ENCODE measurements at regions not wholly inside any gene's neighbourhood (a gene's known extent, or its start where the extent isn't known, plus 50 kb on each side); places are given as distances from the start of the nearest gene placed in this dataset.
A peak's percentile ranks its signal among the peaks of the same experiment; 100 is the strongest.

GRCh38 chr2:128591861-128592822 lies 273.5 kb upstream of the HS6ST1 start:
- peak; percentile 10 to 68 for DNase-seq (ENCODE audit: low spot score in 2 of 2)
- H3K4me3 ChIP-seq (ENCODE audit: low read depth, poor library complexity, severe bottlenecking): no peak overlapping the region
- TF ChIP-seq CTCF (IDR thresholded peaks at IDR 0.05) (no peak), POLR2A (IDR thresholded peaks at IDR 0.05) (no peak)
- WGBS, 2 donors: 66 to 75% methylated on average over 11 of the region's 11 CpGs
- intact Hi-C loops (cut with DNase I; ENCODE audit: low total_unique reads): no loop called here

GRCh38 chr2:128593518-128593878 lies 274.8 kb upstream of the HS6ST1 start:
- WGBS, 2 donors: 93 to 94% methylated on average over 3 of the region's 3 CpGs
- no peak for DNase-seq (ENCODE audit: low spot score in 2 of 2)
- intact Hi-C loops (cut with DNase I; ENCODE audit: low total_unique reads): no loop called here
- TF ChIP-seq CTCF (IDR thresholded peaks at IDR 0.05) (no peak), POLR2A (IDR thresholded peaks at IDR 0.05) (no peak)
- H3K4me3 ChIP-seq (ENCODE audit: low read depth, poor library complexity, severe bottlenecking): no peak overlapping the region

DNA sequence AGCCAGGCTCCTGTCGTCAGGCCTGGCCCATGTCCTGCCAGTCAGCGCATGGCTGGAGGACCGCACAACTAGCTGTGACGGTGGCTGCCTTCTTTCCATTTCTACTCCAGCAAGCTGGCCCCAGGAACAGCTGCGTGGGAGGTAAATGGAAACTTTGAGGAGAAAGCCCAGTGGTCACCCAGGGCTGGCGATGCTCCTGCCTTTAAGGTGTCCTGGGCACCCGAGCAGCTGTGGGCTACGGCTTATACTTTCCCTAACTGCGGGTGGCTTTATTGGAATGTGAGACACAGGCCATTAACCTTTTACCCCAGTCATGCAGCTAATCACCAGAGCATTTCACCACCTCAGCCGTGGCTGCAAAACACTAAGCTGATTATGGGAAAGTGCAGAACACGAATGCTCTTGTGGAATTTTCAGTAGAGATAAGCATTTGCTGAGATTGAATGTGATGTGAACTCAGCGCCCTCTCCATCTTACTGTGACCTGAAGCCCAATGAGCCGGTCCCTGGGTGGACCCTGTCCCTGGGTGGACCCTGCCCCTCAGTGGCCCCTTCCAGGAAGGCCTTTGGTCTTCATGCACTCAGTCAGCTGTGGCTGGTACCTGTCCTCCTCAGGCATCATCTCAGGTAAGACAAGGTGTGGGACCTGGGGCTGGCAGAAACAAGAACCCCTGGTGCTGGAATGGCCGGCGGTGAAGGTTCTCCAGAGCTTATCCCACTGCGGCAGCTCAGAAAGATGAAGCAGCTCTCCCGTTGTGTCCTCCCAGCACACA lies 275.4 kb upstream of the HS6ST1 start:
- intact Hi-C loops (cut with DNase I; ENCODE audit: low total_unique reads): no loop called here
- 90 to 93% methylated on average over 16 to 17 of the region's 17 CpGs for WGBS, 2 donors
- TF ChIP-seq POLR2A (IDR thresholded peaks at IDR 0.05) (no peak), CTCF (IDR thresholded peaks at IDR 0.05) (no peak)
- no peak overlapping the region for H3K4me3 ChIP-seq (ENCODE audit: low read depth, poor library complexity, severe bottlenecking)
- peak in 1 of 2 donors; percentile 72 for DNase-seq (ENCODE audit: low spot score in 2 of 2)

GRCh38 chr2:128594651-128594910 lies 275.9 kb upstream of the HS6ST1 start:
- intact Hi-C loops (cut with DNase I; ENCODE audit: low total_unique reads): no loop called here
- DNase-seq (ENCODE audit: low spot score in 2 of 2): no peak
- WGBS, 2 donors: 83 to 94% methylated on average over 2 of the region's 2 CpGs

GRCh38 chr2:128594953-128595677 lies 276.4 kb upstream of the HS6ST1 start:
- H3K4me3 ChIP-seq (ENCODE audit: low read depth, poor library complexity, severe bottlenecking): no peak overlapping the region
- no peak for TF ChIP-seq CTCF (IDR thresholded peaks at IDR 0.05)
- no peak for TF ChIP-seq POLR2A (IDR thresholded peaks at IDR 0.05)
- 85 to 90% methylated on average over 13 of the region's 13 CpGs for WGBS, 2 donors
- intact Hi-C loops (cut with DNase I; ENCODE audit: low total_unique reads): no loop called here
- peak in 1 of 2 donors; percentile 46 for DNase-seq (ENCODE audit: low spot score in 2 of 2)

More at GRCh38 chr2:128594651-128594910, 275.9 kb upstream of the HS6ST1 start:
- no peak for TF ChIP-seq POLR2A (IDR thresholded peaks at IDR 0.05)
- no peak for TF ChIP-seq CTCF (IDR thresholded peaks at IDR 0.05)
- no peak overlapping the region for H3K4me3 ChIP-seq (ENCODE audit: low read depth, poor library complexity, severe bottlenecking)

Measured in lower leg skin (tissue), 4 donors.